ENCODE measurements at regions not wholly inside any gene's neighbourhood (a gene's known extent, or its start where the extent isn't known, plus 50 kb on each side); places are given as distances from the start of the nearest gene placed in this dataset.

GRCh38 chr15:97027772-97028171, 697.3 kb downstream of the NR2F2 start:
- Histone ChIP-seq H3K27me3 (ENCODE audit: control insufficient read depth in 2 of 2, insufficient read depth in 2 of 2, low read length in 2 of 2) (no peaks in the 10 kb centered on the region), H3K4me1 (ENCODE audit: control insufficient read depth in 2 of 2, insufficient read depth in 2 of 2, low read length in 2 of 2) (no peaks in the 10 kb centered on the region)

GRCh38 chr15:97030251-97030650, 699.8 kb downstream of the NR2F2 start:
- H3K4me1 ChIP-seq (ENCODE audit: control insufficient read depth in 2 of 2, insufficient read depth in 2 of 2, low read length in 2 of 2), result no peaks in the 10 kb centered on the region
- H3K36me3 ChIP-seq (ENCODE audit: control insufficient read depth in 2 of 2, insufficient read depth in 2 of 2, low read length in 2 of 2), result no peaks in the 10 kb centered on the region
- no peak overlapping the region for H3K4me3 ChIP-seq (ENCODE audit: low read length in 2 of 2)
- H3K9ac ChIP-seq (ENCODE audit: low read depth in 1 of 2, low read length in 2 of 2), result no peak overlapping the region
- H3K9me3 ChIP-seq (ENCODE audit: control insufficient read depth in 2 of 2, low read length in 2 of 2), result peaks cover 0 to 7% of the 10 kb centered on the region in 2 donors
- H3K27ac ChIP-seq (ENCODE audit: low read depth in 2 of 2, low read length in 2 of 2), result no peak overlapping the region
- H3K27me3 ChIP-seq (ENCODE audit: control insufficient read depth in 2 of 2, insufficient read depth in 2 of 2, low read length in 2 of 2), result no peaks in the 10 kb centered on the region

More at GRCh38 chr15:97027772-97028171, 697.3 kb downstream of the NR2F2 start:
- Histone ChIP-seq H3K9ac (ENCODE audit: low read depth in 1 of 2, low read length in 2 of 2) (no peak overlapping the region), H3K27ac (ENCODE audit: low read depth in 2 of 2, low read length in 2 of 2) (no peak overlapping the region), H3K4me3 (ENCODE audit: low read length in 2 of 2) (no peak overlapping the region), H3K36me3 (ENCODE audit: control insufficient read depth in 2 of 2, insufficient read depth in 2 of 2, low read length in 2 of 2) (no peaks in the 10 kb centered on the region), H3K9me3 (ENCODE audit: control insufficient read depth in 2 of 2, low read length in 2 of 2) (peaks cover 0 to 7% of the 10 kb centered on the region in 2 donors)

GRCh38 chr15:97036301-97036700, 705.8 kb downstream of the NR2F2 start:
- Histone ChIP-seq H3K27me3 (ENCODE audit: control insufficient read depth in 2 of 2, insufficient read depth in 2 of 2, low read length in 2 of 2) (no peaks in the 10 kb centered on the region), H3K36me3 (ENCODE audit: control insufficient read depth in 2 of 2, insufficient read depth in 2 of 2, low read length in 2 of 2) (no peaks in the 10 kb centered on the region), H3K9me3 (ENCODE audit: control insufficient read depth in 2 of 2, low read length in 2 of 2) (peaks cover 0 to 2% of the 10 kb centered on the region in 2 donors), H3K27ac (ENCODE audit: low read depth in 2 of 2, low read length in 2 of 2) (no peak overlapping the region), H3K9ac (ENCODE audit: low read depth in 1 of 2, low read length in 2 of 2) (no peak overlapping the region), H3K4me3 (ENCODE audit: low read length in 2 of 2) (no peak overlapping the region), H3K4me1 (ENCODE audit: control insufficient read depth in 2 of 2, insufficient read depth in 2 of 2, low read length in 2 of 2) (no peaks in the 10 kb centered on the region)

GRCh38 chr15:97037080-97037479, 706.6 kb downstream of the NR2F2 start:
- Histone ChIP-seq H3K36me3 (ENCODE audit: control insufficient read depth in 2 of 2, insufficient read depth in 2 of 2, low read length in 2 of 2) (no peaks in the 10 kb centered on the region), H3K27ac (ENCODE audit: low read depth in 2 of 2, low read length in 2 of 2) (no peak overlapping the region), H3K9ac (ENCODE audit: low read depth in 1 of 2, low read length in 2 of 2) (no peak overlapping the region), H3K9me3 (ENCODE audit: control insufficient read depth in 2 of 2, low read length in 2 of 2) (peaks cover 0 to 2% of the 10 kb centered on the region in 2 donors), H3K4me3 (ENCODE audit: low read length in 2 of 2) (no peak overlapping the region), H3K27me3 (ENCODE audit: control insufficient read depth in 2 of 2, insufficient read depth in 2 of 2, low read length in 2 of 2) (no peaks in the 10 kb centered on the region), H3K4me1 (ENCODE audit: control insufficient read depth in 2 of 2, insufficient read depth in 2 of 2, low read length in 2 of 2) (no peaks in the 10 kb centered on the region)

GRCh38 chr15:97045666-97046421, 715.3 kb downstream of the NR2F2 start:
- H3K9ac ChIP-seq (ENCODE audit: low read depth in 1 of 2, low read length in 2 of 2), result no peak overlapping the region
- H3K4me3 ChIP-seq (ENCODE audit: low read length in 2 of 2), result no peak overlapping the region
- H3K9me3 ChIP-seq (ENCODE audit: control insufficient read depth in 2 of 2, low read length in 2 of 2), result peaks cover 2 to 4% of the 10 kb centered on the region in 2 donors
- no peaks in the 10 kb centered on the region for H3K4me1 ChIP-seq (ENCODE audit: control insufficient read depth in 2 of 2, insufficient read depth in 2 of 2, low read length in 2 of 2)
- no peaks in the 10 kb centered on the region for H3K27me3 ChIP-seq (ENCODE audit: control insufficient read depth in 2 of 2, insufficient read depth in 2 of 2, low read length in 2 of 2)
- H3K27ac ChIP-seq (ENCODE audit: low read depth in 2 of 2, low read length in 2 of 2), result no peak overlapping the region
- no peaks in the 10 kb centered on the region for H3K36me3 ChIP-seq (ENCODE audit: control insufficient read depth in 2 of 2, insufficient read depth in 2 of 2, low read length in 2 of 2)

GRCh38 chr15:97052513-97052912, 722.0 kb downstream of the NR2F2 start:
- H3K36me3 ChIP-seq (ENCODE audit: control insufficient read depth in 2 of 2, insufficient read depth in 2 of 2, low read length in 2 of 2), result no peaks in the 10 kb centered on the region

GRCh38 chr15:97053635-97054034, 723.1 kb downstream of the NR2F2 start:
- H3K27ac ChIP-seq (ENCODE audit: low read depth in 2 of 2, low read length in 2 of 2), result no peak overlapping the region
- no peak overlapping the region for H3K4me3 ChIP-seq (ENCODE audit: low read length in 2 of 2)
- no peaks in the 10 kb centered on the region for H3K27me3 ChIP-seq (ENCODE audit: control insufficient read depth in 2 of 2, insufficient read depth in 2 of 2, low read length in 2 of 2)
- no peak overlapping the region for H3K9ac ChIP-seq (ENCODE audit: low read depth in 1 of 2, low read length in 2 of 2)
- no peaks in the 10 kb centered on the region for H3K36me3 ChIP-seq (ENCODE audit: control insufficient read depth in 2 of 2, insufficient read depth in 2 of 2, low read length in 2 of 2)
- H3K9me3 ChIP-seq (ENCODE audit: control insufficient read depth in 2 of 2, low read length in 2 of 2), result peaks cover 0 to 2% of the 10 kb centered on the region in 2 donors
- H3K4me1 ChIP-seq (ENCODE audit: control insufficient read depth in 2 of 2, insufficient read depth in 2 of 2, low read length in 2 of 2), result no peaks in the 10 kb centered on the region

More at GRCh38 chr15:97052513-97052912, 722.0 kb downstream of the NR2F2 start:
- no peaks in the 10 kb centered on the region for H3K27me3 ChIP-seq (ENCODE audit: control insufficient read depth in 2 of 2, insufficient read depth in 2 of 2, low read length in 2 of 2)
- H3K4me3 ChIP-seq (ENCODE audit: low read length in 2 of 2), result no peak overlapping the region
- peaks cover 0 to 2% of the 10 kb centered on the region in 2 donors for H3K9me3 ChIP-seq (ENCODE audit: control insufficient read depth in 2 of 2, low read length in 2 of 2)
- H3K9ac ChIP-seq (ENCODE audit: low read depth in 1 of 2, low read length in 2 of 2), result no peak overlapping the region
- H3K4me1 ChIP-seq (ENCODE audit: control insufficient read depth in 2 of 2, insufficient read depth in 2 of 2, low read length in 2 of 2), result no peaks in the 10 kb centered on the region
- no peak overlapping the region for H3K27ac ChIP-seq (ENCODE audit: low read depth in 2 of 2, low read length in 2 of 2)

- Histone ChIP-seq H3K36me3 (ENCODE audit: control insufficient read depth in 2 of 2, insufficient read depth in 2 of 2, low read length in 2 of 2) (no peaks in the 10 kb centered on the region), H3K4me1 (ENCODE audit: control insufficient read depth in 2 of 2, insufficient read depth in 2 of 2, low read length in 2 of 2) (no peaks in the 10 kb centered on the region), H3K9ac (ENCODE audit: low read depth in 1 of 2, low read length in 2 of 2) (no peak overlapping the region), H3K27me3 (ENCODE audit: control insufficient read depth in 2 of 2, insufficient read depth in 2 of 2, low read length in 2 of 2) (no peaks in the 10 kb centered on the region), H3K4me3 (ENCODE audit: low read length in 2 of 2) (no peak overlapping the region), H3K27ac (ENCODE audit: low read depth in 2 of 2, low read length in 2 of 2) (no peak overlapping the region), H3K9me3 (ENCODE audit: control insufficient read depth in 2 of 2, low read length in 2 of 2) (no peaks in the 10 kb centered on the region)
Observed at GRCh38 chr15:97057503-97057902, 727.0 kb downstream of the NR2F2 start.

GRCh38 chr15:97059281-97059680, 728.8 kb downstream of the NR2F2 start:
- no peaks in the 10 kb centered on the region for H3K36me3 ChIP-seq (ENCODE audit: control insufficient read depth in 2 of 2, insufficient read depth in 2 of 2, low read length in 2 of 2)
- no peaks in the 10 kb centered on the region for H3K4me1 ChIP-seq (ENCODE audit: control insufficient read depth in 2 of 2, insufficient read depth in 2 of 2, low read length in 2 of 2)
- no peak overlapping the region for H3K4me3 ChIP-seq (ENCODE audit: low read length in 2 of 2)
- no peak overlapping the region for H3K9ac ChIP-seq (ENCODE audit: low read depth in 1 of 2, low read length in 2 of 2)
- H3K9me3 ChIP-seq (ENCODE audit: control insufficient read depth in 2 of 2, low read length in 2 of 2), result no peaks in the 10 kb centered on the region
- H3K27me3 ChIP-seq (ENCODE audit: control insufficient read depth in 2 of 2, insufficient read depth in 2 of 2, low read length in 2 of 2), result no peaks in the 10 kb centered on the region
- H3K27ac ChIP-seq (ENCODE audit: low read depth in 2 of 2, low read length in 2 of 2), result no peak overlapping the region

GRCh38 chr15:97061392-97061791, 730.9 kb downstream of the NR2F2 start:
- no peak overlapping the region for H3K9ac ChIP-seq (ENCODE audit: low read depth in 1 of 2, low read length in 2 of 2)
- H3K27ac ChIP-seq (ENCODE audit: low read depth in 2 of 2, low read length in 2 of 2), result no peak overlapping the region
- no peaks in the 10 kb centered on the region for H3K9me3 ChIP-seq (ENCODE audit: control insufficient read depth in 2 of 2, low read length in 2 of 2)
- H3K27me3 ChIP-seq (ENCODE audit: control insufficient read depth in 2 of 2, insufficient read depth in 2 of 2, low read length in 2 of 2), result no peaks in the 10 kb centered on the region
- no peaks in the 10 kb centered on the region for H3K4me1 ChIP-seq (ENCODE audit: control insufficient read depth in 2 of 2, insufficient read depth in 2 of 2, low read length in 2 of 2)
- no peak overlapping the region for H3K4me3 ChIP-seq (ENCODE audit: low read length in 2 of 2)
- no peaks in the 10 kb centered on the region for H3K36me3 ChIP-seq (ENCODE audit: control insufficient read depth in 2 of 2, insufficient read depth in 2 of 2, low read length in 2 of 2)
